Ovary (tissue), 7 donors: ENCODE measurements at regions not wholly inside any gene's neighbourhood (a gene's known extent, or its start where the extent isn't known, plus 50 kb on each side); places are given as distances from the start of the nearest gene placed in this dataset.
"Not testable (repeated sequence)": the region's sequence is repeated elsewhere in the genome, so short reads cannot be mapped to it uniquely, and the experiment has no call there.

Source experiments
- DNase-seq, 5 donors: peaks; one replicate each; pipeline ENCODE4 v3.0.0-alpha.2; 2019 to 2020
- H3K27ac ChIP-seq, 2 donors: fragments of 200-600 bp; one replicate each; pipeline versions ENCODE4 v1.5.1 to v1.8.0; 2019 to 2022
- H3K27me3 ChIP-seq: fragments of 200-600 bp; one replicate; pipeline ENCODE4 v1.8.0; 2022
- H3K36me3 ChIP-seq: fragments of 200-600 bp; sonication (generic); one replicate; pipeline ENCODE4 v1.5.1; 2019
- H3K4me1 ChIP-seq: one replicate; pipeline ENCODE4 v1.8.1; 2013; ENCODE audit warnings: mild to moderate bottlenecking, moderate library complexity; ENCODE audit not compliant: insufficient read depth
- H3K4me3 ChIP-seq: fragments of 200-600 bp; sonication (generic); one replicate; pipeline ENCODE4 v1.5.1; 2017
- H3K9me3 ChIP-seq, 2 donors: fragments of 200-600 bp in 1 of 2; sonication (generic) in 1 of 2; one replicate each; pipeline versions ENCODE4 v1.5.1 to v1.8.1; 2013 to 2019; ENCODE audit warnings: mild to moderate bottlenecking in 1 of 2, moderate library complexity in 1 of 2
- CTCF ChIP-seq, 3 donors: fragments of 450-650 bp in 2 of 3; fragments of 200-600 bp in 1 of 3; IDR thresholded peaks; one replicate each; pipeline versions ENCODE4 v1.5.1 to v1.8.0; 2016 to 2022; ENCODE audit warnings: antibody characterized with exemption in 3 of 3, mild to moderate bottlenecking in 1 of 3
- EP300 ChIP-seq: sonication (generic); formaldehyde crosslinking; IDR thresholded peaks from one replicate; pipeline ENCODE4 v1.6.1; 2017; ENCODE audit warnings: antibody characterized with exemption
- POLR2A ChIP-seq: fragments of 450-650 bp; IDR thresholded peaks from one replicate; pipeline ENCODE4 v1.6.1; 2017; ENCODE audit warnings: antibody characterized with exemption, mild to moderate bottlenecking, moderate library complexity
- WGBS, 3 donors: extraction: QIAGEN DNeasy Blood & Tissue Kit in 1 of 3; methylation state at CpG; one replicate each; pipeline versions ENCODE4 v1.1.5 to v1.1.7; 2013 to 2017; 5-methylcytosine and 5-hydroxymethylcytosine counted together
- intact Hi-C, 4 donors: fragments of 100-400 bp; cut with DNase I; formaldehyde crosslinking; loops; one replicate each; pipeline versions ENCODE4 v1.11.0 to v1.15.1; 2022 to 2023
- donor health status: DM: no; HTN: no; CAD: no; lungs with moderate emphysema.
- donor health status: DM: no; HTN: no; CAD: no.
- donor health status: Bipolar disorder and iron deficiency.
- donor health status: DM: no; HTN: no; CAD: no.
- donor health status: DM: yes; HTN: yes; CAD: no.

GRCh38 chr3:145326666-145327065 lies 834.3 kb downstream of the PLOD2 start:
- no peaks in the 10 kb centered on the region for H3K36me3 ChIP-seq
- intact Hi-C loops: no loop called here
- TF ChIP-seq POLR2A (no peak), EP300 (no peak), CTCF (IDR thresholded peaks at IDR 0.05) (no peak)
- WGBS, 3 donors: 71 to 79% (median 72%) methylated on average over 1 of the region's 1 CpG
- no peaks in the 10 kb centered on the region for H3K4me1 ChIP-seq
- no peak for DNase-seq
- no peaks in the 10 kb centered on the region for H3K9me3 ChIP-seq
- H3K4me3 ChIP-seq: no peak overlapping the region
- no peaks in the 10 kb centered on the region for H3K27me3 ChIP-seq
- no peak overlapping the region for H3K27ac ChIP-seq

GRCh38 chr3:145333427-145333826 lies 827.6 kb downstream of the PLOD2 start:
- H3K27ac ChIP-seq, H3K9me3 ChIP-seq, H3K4me1 ChIP-seq, H3K4me3 ChIP-seq, H3K27me3 ChIP-seq, intact Hi-C loops, H3K36me3 ChIP-seq, DNase-seq: not testable (repeated sequence)
- WGBS, 3 donors: 93 to 94% (median 94%) methylated on average over 29 to 31 of the region's 31 CpGs

- H3K36me3 ChIP-seq: no peaks in the 10 kb centered on the region
- no peak overlapping the region for H3K4me3 ChIP-seq
- H3K9me3 ChIP-seq: no peaks in the 10 kb centered on the region
- no peaks in the 10 kb centered on the region for H3K4me1 ChIP-seq
- DNase-seq: no peak
- H3K27ac ChIP-seq: no peak overlapping the region
- H3K27me3 ChIP-seq: no peaks in the 10 kb centered on the region
- intact Hi-C loops: no loop called here
- no peak for TF ChIP-seq POLR2A
- no peak for TF ChIP-seq CTCF (IDR thresholded peaks at IDR 0.05)
- TF ChIP-seq EP300: no peak
- 85 to 89% (median 85%) methylated on average over 13 of the region's 13 CpGs for WGBS, 3 donors
Measured at GRCh38 chr3:145333931-145334330, 827.1 kb downstream of the PLOD2 start.

GRCh38 chr3:145355206-145355605 lies 805.8 kb downstream of the PLOD2 start:
- Histone ChIP-seq H3K27ac (no peak overlapping the region), H3K4me3 (no peak overlapping the region), H3K36me3 (no peaks in the 10 kb centered on the region), H3K27me3 (no peaks in the 10 kb centered on the region), H3K4me1 (no peaks in the 10 kb centered on the region), H3K9me3 (no peaks in the 10 kb centered on the region)
- TF ChIP-seq EP300: no peak
- no peak for TF ChIP-seq CTCF (IDR thresholded peaks at IDR 0.05)
- TF ChIP-seq POLR2A: no peak
- intact Hi-C loops: no loop called here
- DNase-seq: no peak
- WGBS, 3 donors: 90 to 93% (median 93%) methylated on average over 4 of the region's 4 CpGs

GRCh38 chr3:145357453-145357852 lies 803.5 kb downstream of the PLOD2 start:
- Histone ChIP-seq H3K27me3 (no peaks in the 10 kb centered on the region), H3K9me3 (no peaks in the 10 kb centered on the region), H3K27ac (no peak overlapping the region), H3K4me1 (no peaks in the 10 kb centered on the region), H3K4me3 (no peak overlapping the region), H3K36me3 (no peaks in the 10 kb centered on the region)
- no peak for TF ChIP-seq CTCF (IDR thresholded peaks at IDR 0.05)
- TF ChIP-seq EP300: no peak
- TF ChIP-seq POLR2A: no peak
- no peak for DNase-seq
- WGBS, 3 donors: 88 to 98% (median 96%) methylated on average over 5 of the region's 5 CpGs
- intact Hi-C loops: no loop called here
